OCI-LY1 (cell line): ENCODE measurements at regions not wholly inside any gene's neighbourhood (a gene's known extent, or its start where the extent isn't known, plus 50 kb on each side); places are given as distances from the start of the nearest gene placed in this dataset.

Source experiments
- EZH2 ChIP-seq: fragments of 200-600 bp; sonication (generic), shearing (Covaris generic); IDR thresholded peaks from 2 replicates; pipeline ENCODE4 v1.8.0; 2017; ENCODE audit warnings: borderline replicate concordance, mixed run types, mild to moderate bottlenecking, antibody characterized with exemption, low read length, moderate library complexity, mixed read lengths
- TF ChIP-seq, protein P1 (sequence below): fragments of 200-600 bp; sonication (generic), shearing (Covaris generic); IDR thresholded peaks from 2 replicates; pipeline ENCODE4 v1.5.1; 2017; ENCODE audit warnings: mild to moderate bottlenecking, antibody characterized with exemption, low read length, moderate library complexity, mixed read lengths

- TF ChIP-seq EZH2 = no peak
- TF ChIP-seq, protein P1, sequence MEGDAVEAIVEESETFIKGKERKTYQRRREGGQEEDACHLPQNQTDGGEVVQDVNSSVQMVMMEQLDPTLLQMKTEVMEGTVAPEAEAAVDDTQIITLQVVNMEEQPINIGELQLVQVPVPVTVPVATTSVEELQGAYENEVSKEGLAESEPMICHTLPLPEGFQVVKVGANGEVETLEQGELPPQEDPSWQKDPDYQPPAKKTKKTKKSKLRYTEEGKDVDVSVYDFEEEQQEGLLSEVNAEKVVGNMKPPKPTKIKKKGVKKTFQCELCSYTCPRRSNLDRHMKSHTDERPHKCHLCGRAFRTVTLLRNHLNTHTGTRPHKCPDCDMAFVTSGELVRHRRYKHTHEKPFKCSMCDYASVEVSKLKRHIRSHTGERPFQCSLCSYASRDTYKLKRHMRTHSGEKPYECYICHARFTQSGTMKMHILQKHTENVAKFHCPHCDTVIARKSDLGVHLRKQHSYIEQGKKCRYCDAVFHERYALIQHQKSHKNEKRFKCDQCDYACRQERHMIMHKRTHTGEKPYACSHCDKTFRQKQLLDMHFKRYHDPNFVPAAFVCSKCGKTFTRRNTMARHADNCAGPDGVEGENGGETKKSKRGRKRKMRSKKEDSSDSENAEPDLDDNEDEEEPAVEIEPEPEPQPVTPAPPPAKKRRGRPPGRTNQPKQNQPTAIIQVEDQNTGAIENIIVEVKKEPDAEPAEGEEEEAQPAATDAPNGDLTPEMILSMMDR = no peak
Observed at GRCh38 chr6:51261691-51262090, 443.0 kb downstream of the TFAP2B start.
